ENCODE measurements at regions not wholly inside any gene's neighbourhood (a gene's known extent, or its start where the extent isn't known, plus 50 kb on each side); places are given as distances from the start of the nearest gene placed in this dataset.

DNA sequence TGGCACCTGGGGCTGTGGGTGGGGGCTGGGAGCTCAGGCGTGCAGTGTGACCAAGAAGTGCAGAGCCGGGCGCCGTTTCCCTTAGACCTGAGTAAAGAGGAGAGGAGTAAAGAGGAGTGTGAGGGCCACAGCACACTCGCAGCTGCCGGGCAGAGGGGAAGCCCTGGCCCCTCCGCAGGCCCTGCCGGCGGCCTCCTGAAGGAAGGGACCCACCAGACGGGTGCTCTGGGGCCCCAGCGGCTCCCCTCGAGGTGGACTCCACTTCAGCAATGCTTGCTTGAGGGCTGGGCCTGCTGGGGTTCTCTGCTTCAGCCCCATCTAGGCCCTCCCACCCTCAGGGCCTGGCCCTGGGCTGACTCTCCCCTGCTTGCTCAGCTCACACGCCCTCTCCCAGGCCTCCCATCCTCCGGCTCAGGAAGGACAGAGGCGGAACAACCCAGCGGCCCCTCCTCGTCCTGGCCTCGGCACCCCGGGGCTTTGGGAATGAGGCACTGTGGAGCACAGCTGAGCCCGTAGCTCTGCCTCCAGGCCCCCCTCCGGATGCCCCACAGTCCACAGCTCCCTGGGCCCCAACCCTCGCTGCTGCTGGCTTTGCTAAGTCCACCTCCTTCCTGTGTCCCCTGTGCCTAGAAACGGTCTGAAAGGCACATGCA, 1198.7 kb downstream of the BRD1 start:
- no peak overlapping the region for H3K27ac ChIP-seq
- no peak for DNase-seq
- no peak overlapping the region for H3K4me3 ChIP-seq
- H3K4me1 ChIP-seq, result no peaks in the 10 kb centered on the region
- no peaks in the 10 kb centered on the region for H3K9me3 ChIP-seq
- no peak for TF ChIP-seq POLR2AphosphoS5 (IDR thresholded peaks at IDR 0.05)
- TF ChIP-seq CTCF (IDR thresholded peaks at IDR 0.05), result no peak
- no peak for TF ChIP-seq EP300 (IDR thresholded peaks at IDR 0.05)
- TF ChIP-seq POLR2A (IDR thresholded peaks at IDR 0.05), result no peak
- peaks cover 0 to 47% (median 3%) of the 10 kb centered on the region in 3 donors for H3K27me3 ChIP-seq
- no peaks in the 10 kb centered on the region for H3K36me3 ChIP-seq
- WGBS, 5 donors, result 66 to 79% (median 75%) methylated on average over 17 to 23 of the region's 23 CpGs
- intact Hi-C loops (cut with DNase I; ENCODE audit: low total_unique reads), result no loop called here

DNA sequence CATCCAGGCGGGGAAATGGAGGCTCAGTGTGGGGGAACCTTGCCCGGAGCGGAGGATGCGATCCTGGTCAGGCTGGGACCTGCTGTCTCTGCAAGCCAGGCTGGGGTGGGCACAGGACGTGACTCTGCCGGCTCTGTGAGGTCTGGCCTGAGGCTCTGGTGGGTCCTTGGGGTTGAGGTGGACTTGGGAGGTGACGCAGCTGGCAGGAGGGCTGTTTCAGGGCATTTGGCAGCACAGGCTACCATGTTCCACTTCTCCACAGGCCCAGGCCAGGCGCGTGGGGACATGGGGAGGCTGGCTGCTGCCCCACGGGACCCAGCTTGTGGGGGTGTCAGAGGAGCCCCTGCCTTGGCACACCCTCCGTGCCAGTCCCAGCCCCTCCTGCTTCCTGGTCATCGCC, 1199.7 kb downstream of the BRD1 start:
- no peaks in the 10 kb centered on the region for H3K4me1 ChIP-seq
- no peaks in the 10 kb centered on the region for H3K36me3 ChIP-seq
- no peak for DNase-seq
- 76 to 93% (median 90%) methylated on average over 8 to 12 of the region's 12 CpGs for WGBS, 5 donors
- no peaks in the 10 kb centered on the region for H3K9me3 ChIP-seq
- no peak overlapping the region for H3K27ac ChIP-seq
- no peak overlapping the region for H3K4me3 ChIP-seq
- TF ChIP-seq POLR2A (IDR thresholded peaks at IDR 0.05), result no peak
- TF ChIP-seq POLR2AphosphoS5 (IDR thresholded peaks at IDR 0.05), result no peak
- no peak for TF ChIP-seq CTCF (IDR thresholded peaks at IDR 0.05)
- no peak for TF ChIP-seq EP300 (IDR thresholded peaks at IDR 0.05)
- intact Hi-C loops (cut with DNase I; ENCODE audit: low total_unique reads), result no loop called here
- peaks cover 0 to 46% (median 3%) of the 10 kb centered on the region in 3 donors for H3K27me3 ChIP-seq

DNA sequence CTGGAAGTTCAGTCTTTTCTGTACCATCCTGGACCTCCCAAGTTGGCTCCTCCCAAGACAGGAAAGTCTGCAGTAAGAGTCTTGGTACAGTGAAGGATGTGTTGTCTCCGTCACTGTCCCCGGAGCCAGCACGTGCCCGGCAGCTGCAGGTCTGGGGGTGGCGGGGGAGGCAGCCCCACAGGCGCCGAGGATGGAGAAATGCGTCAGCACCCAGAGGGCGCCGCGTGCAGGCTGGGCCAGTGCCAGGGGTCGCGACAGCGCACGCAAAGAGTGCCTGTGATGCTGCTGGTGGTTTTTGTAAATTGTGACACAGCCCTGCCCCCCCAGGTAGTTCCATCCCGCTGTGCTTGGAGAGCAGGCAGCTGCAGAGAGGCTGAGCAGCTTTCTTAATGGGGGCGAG, 1200.5 kb downstream of the BRD1 start:
- Histone ChIP-seq H3K27ac (no peak overlapping the region), H3K9me3 (no peaks in the 10 kb centered on the region), H3K27me3 (peaks cover 0 to 43% (median 3%) of the 10 kb centered on the region in 3 donors), H3K4me1 (no peaks in the 10 kb centered on the region), H3K36me3 (no peaks in the 10 kb centered on the region), H3K4me3 (no peak overlapping the region)
- TF ChIP-seq POLR2A (IDR thresholded peaks at IDR 0.05) (no peak), POLR2AphosphoS5 (IDR thresholded peaks at IDR 0.05) (no peak), CTCF (IDR thresholded peaks at IDR 0.05) (no peak), EP300 (IDR thresholded peaks at IDR 0.05) (no peak)
- intact Hi-C loops (cut with DNase I; ENCODE audit: low total_unique reads), result no loop called here
- peak in 1 of 2 donors; percentile 58 for DNase-seq
- 32 to 65% (median 62%) methylated on average over 16 to 17 of the region's 17 CpGs for WGBS, 5 donors

GRCh38 chr22:48624401-48624800, 1203.3 kb downstream of the BRD1 start:
- intact Hi-C loops (cut with DNase I; ENCODE audit: low total_unique reads), result no loop called here
- no peak overlapping the region for H3K4me3 ChIP-seq
- H3K27ac ChIP-seq, result no peak overlapping the region
- no peaks in the 10 kb centered on the region for H3K36me3 ChIP-seq
- TF ChIP-seq CTCF (IDR thresholded peaks at IDR 0.05) (no peak), EP300 (IDR thresholded peaks at IDR 0.05) (no peak), POLR2A (IDR thresholded peaks at IDR 0.05) (no peak), POLR2AphosphoS5 (IDR thresholded peaks at IDR 0.05) (no peak)
- no peak for DNase-seq
- H3K4me1 ChIP-seq, result no peaks in the 10 kb centered on the region
- 51 to 67% (median 64%) methylated on average over 13 of the region's 13 CpGs for WGBS, 5 donors
- H3K9me3 ChIP-seq, result no peaks in the 10 kb centered on the region
- peaks cover 0 to 33% (median 3%) of the 10 kb centered on the region in 3 donors for H3K27me3 ChIP-seq
